ENCODE measurements at regions not wholly inside any gene's neighbourhood (a gene's known extent, or its start where the extent isn't known, plus 50 kb on each side); places are given as distances from the start of the nearest gene placed in this dataset.

GRCh38 chr10:85047170-85047834 lies 718.9 kb downstream of the CCSER2 start:
- TF ChIP-seq, protein P1, sequence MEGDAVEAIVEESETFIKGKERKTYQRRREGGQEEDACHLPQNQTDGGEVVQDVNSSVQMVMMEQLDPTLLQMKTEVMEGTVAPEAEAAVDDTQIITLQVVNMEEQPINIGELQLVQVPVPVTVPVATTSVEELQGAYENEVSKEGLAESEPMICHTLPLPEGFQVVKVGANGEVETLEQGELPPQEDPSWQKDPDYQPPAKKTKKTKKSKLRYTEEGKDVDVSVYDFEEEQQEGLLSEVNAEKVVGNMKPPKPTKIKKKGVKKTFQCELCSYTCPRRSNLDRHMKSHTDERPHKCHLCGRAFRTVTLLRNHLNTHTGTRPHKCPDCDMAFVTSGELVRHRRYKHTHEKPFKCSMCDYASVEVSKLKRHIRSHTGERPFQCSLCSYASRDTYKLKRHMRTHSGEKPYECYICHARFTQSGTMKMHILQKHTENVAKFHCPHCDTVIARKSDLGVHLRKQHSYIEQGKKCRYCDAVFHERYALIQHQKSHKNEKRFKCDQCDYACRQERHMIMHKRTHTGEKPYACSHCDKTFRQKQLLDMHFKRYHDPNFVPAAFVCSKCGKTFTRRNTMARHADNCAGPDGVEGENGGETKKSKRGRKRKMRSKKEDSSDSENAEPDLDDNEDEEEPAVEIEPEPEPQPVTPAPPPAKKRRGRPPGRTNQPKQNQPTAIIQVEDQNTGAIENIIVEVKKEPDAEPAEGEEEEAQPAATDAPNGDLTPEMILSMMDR (IDR thresholded peaks at IDR 0.05) = no peak
- no peak overlapping the region for H3K4me3 ChIP-seq
- intact Hi-C loops (cut with DNase I) = no loop called here
- no peak overlapping the region for H3K27ac ChIP-seq
- DNase-seq = no peak
- no peaks in the 10 kb centered on the region for H3K4me1 ChIP-seq
- no peak for ATAC-seq
- H3K27me3 ChIP-seq (ENCODE audit: insufficient read depth in 3 of 3, low read length in 2 of 3) = no peaks in the 10 kb centered on the region
- no peaks in the 10 kb centered on the region for H3K36me3 ChIP-seq (ENCODE audit: insufficient read depth in 1 of 2, low read depth in 1 of 2)
- no peaks in the 10 kb centered on the region for H3K9me3 ChIP-seq
- 65 to 67% (median 66%) methylated on average over 5 of the region's 5 CpGs for whole genome bisulfite sequencing, 3 donors

- intact Hi-C loops (cut with DNase I) = no loop called here
- Histone ChIP-seq H3K27me3 (ENCODE audit: insufficient read depth in 3 of 3, low read length in 2 of 3) (no peaks in the 10 kb centered on the region), H3K27ac (no peak overlapping the region), H3K4me3 (no peak overlapping the region), H3K36me3 (ENCODE audit: insufficient read depth in 1 of 2, low read depth in 1 of 2) (no peaks in the 10 kb centered on the region), H3K4me1 (no peaks in the 10 kb centered on the region), H3K9me3 (no peaks in the 10 kb centered on the region)
- no peak for ATAC-seq
- no peak for DNase-seq
- 70 to 96% (median 79%) methylated on average over 1 of the region's 1 CpG for WGBS, 3 donors
- TF ChIP-seq, protein P1 (IDR thresholded peaks at IDR 0.05) = no peak
Observed at GRCh38 chr10:85047979-85048378, 719.6 kb downstream of the CCSER2 start.

- no peaks in the 10 kb centered on the region for H3K36me3 ChIP-seq (ENCODE audit: insufficient read depth in 1 of 2, low read depth in 1 of 2)
- ATAC-seq (no peak), DNase-seq (no peak)
- intact Hi-C loops (cut with DNase I) = no loop called here
- TF ChIP-seq, protein P1 (IDR thresholded peaks at IDR 0.05) = no peak
- H3K4me3 ChIP-seq = no peak overlapping the region
- no peak overlapping the region for H3K27ac ChIP-seq
- no peaks in the 10 kb centered on the region for H3K9me3 ChIP-seq
- no peaks in the 10 kb centered on the region for H3K27me3 ChIP-seq (ENCODE audit: insufficient read depth in 3 of 3, low read length in 2 of 3)
- 78 to 80% (median 79%) methylated on average over 2 of the region's 2 CpGs for WGBS, 3 donors
- no peaks in the 10 kb centered on the region for H3K4me1 ChIP-seq
Observed at GRCh38 chr10:85048644-85049043, 720.3 kb downstream of the CCSER2 start.

GRCh38 chr10:85060944-85061343 lies 732.6 kb downstream of the CCSER2 start:
- Histone ChIP-seq H3K27ac (no peak overlapping the region), H3K27me3 (ENCODE audit: insufficient read depth in 3 of 3, low read length in 2 of 3) (no peaks in the 10 kb centered on the region), H3K9me3 (no peaks in the 10 kb centered on the region), H3K4me3 (no peak overlapping the region), H3K4me1 (no peaks in the 10 kb centered on the region), H3K36me3 (ENCODE audit: insufficient read depth in 1 of 2, low read depth in 1 of 2) (no peaks in the 10 kb centered on the region)
- intact Hi-C loops (cut with DNase I) = no loop called here
- TF ChIP-seq, protein P1 (IDR thresholded peaks at IDR 0.05) = no peak
- DNase-seq = no peak
- no peak for ATAC-seq
- 56 to 63% (median 57%) methylated on average over 2 of the region's 2 CpGs for WGBS, 3 donors

GRCh38 chr10:85061401-85061800 lies 733.0 kb downstream of the CCSER2 start:
- Histone ChIP-seq H3K27me3 (ENCODE audit: insufficient read depth in 3 of 3, low read length in 2 of 3) (no peaks in the 10 kb centered on the region), H3K4me3 (no peak overlapping the region), H3K36me3 (ENCODE audit: insufficient read depth in 1 of 2, low read depth in 1 of 2) (no peaks in the 10 kb centered on the region), H3K9me3 (no peaks in the 10 kb centered on the region), H3K4me1 (no peaks in the 10 kb centered on the region), H3K27ac (no peak overlapping the region)
- intact Hi-C loops (cut with DNase I) = no loop called here
- TF ChIP-seq, protein P1 (IDR thresholded peaks at IDR 0.05) = no peak
- DNase-seq = no peak
- ATAC-seq = no peak
- WGBS, 3 donors = 73 to 86% (median 81%) methylated on average over 2 of the region's 2 CpGs

Measured in psoas muscle (tissue), 7 donors.